H9 (cell line): ENCODE measurements at regions not wholly inside any gene's neighbourhood (a gene's known extent, or its start where the extent isn't known, plus 50 kb on each side); places are given as distances from the start of the nearest gene placed in this dataset.
A peak's percentile ranks its signal among the peaks of the same experiment; 100 is the strongest.

Source experiments
- DNase-seq: peaks from one replicate; pipeline ENCODE4 v3.0.0-alpha.2; 2017
- H2AFZ ChIP-seq: one replicate; pipeline ENCODE4 v1.6.1; 2013; ENCODE audit warnings: mild to moderate bottlenecking, low read length, control low read depth, moderate library complexity
- H2AK5ac ChIP-seq: 2 replicates; pipeline ENCODE4 v1.6.1; 2013; ENCODE audit warnings: low read length, control low read depth, mixed read lengths; ENCODE audit not compliant: insufficient read length
- H2BK120ac ChIP-seq: one replicate; pipeline ENCODE4 v1.6.1; 2013; ENCODE audit warnings: low read depth, mild to moderate bottlenecking, low read length, control low read depth, inconsistent platforms; ENCODE audit not compliant: poor library complexity, severe bottlenecking
- H2BK12ac ChIP-seq: 2 replicates; pipeline ENCODE4 v1.6.1; 2013; ENCODE audit warnings: low read length, control low read depth, mixed read lengths, low read depth; ENCODE audit not compliant: insufficient read length
- H2BK15ac ChIP-seq: 2 replicates; pipeline ENCODE4 v1.6.1; 2013; ENCODE audit warnings: low read depth, low read length, control low read depth
- H2BK20ac ChIP-seq: one replicate; pipeline ENCODE4 v1.6.1; 2013; ENCODE audit warnings: low read depth, mild to moderate bottlenecking, low read length, control low read depth, inconsistent platforms; ENCODE audit not compliant: poor library complexity, severe bottlenecking
- H2BK5ac ChIP-seq: 2 replicates; pipeline ENCODE4 v1.6.1; 2013; ENCODE audit warnings: low read length, control low read depth, mixed read lengths; ENCODE audit not compliant: insufficient read length
- H3K14ac ChIP-seq: 2 replicates; pipeline ENCODE4 v1.6.1; 2013; ENCODE audit warnings: low read length, control low read depth; ENCODE audit not compliant: insufficient read depth
- H3K18ac ChIP-seq: 2 replicates; pipeline ENCODE4 v1.6.1; 2013; ENCODE audit warnings: low read depth, mild to moderate bottlenecking, mixed read lengths, low read length, control low read depth; ENCODE audit not compliant: insufficient read length
- H3K23ac ChIP-seq: 2 replicates; pipeline ENCODE4 v1.6.1; 2013; ENCODE audit warnings: low read length, control low read depth, mixed read lengths, low read depth; ENCODE audit not compliant: insufficient read length
- H3K23me2 ChIP-seq: 2 replicates; pipeline ENCODE4 v1.6.1; 2013; ENCODE audit warnings: low read depth, mild to moderate bottlenecking, mixed read lengths, low read length, control low read depth; ENCODE audit not compliant: insufficient read length, poor library complexity, severe bottlenecking
- H3K27ac ChIP-seq: 2 replicates; pipeline ENCODE4 v1.5.1; 2013; ENCODE audit warnings: low read length, control low read depth, mixed read lengths, low read depth; ENCODE audit not compliant: insufficient read length
- H3K27me3 ChIP-seq: 2 replicates; pipeline ENCODE4 v1.6.1; 2013; ENCODE audit warnings: low read length, control low read depth, inconsistent platforms; ENCODE audit not compliant: insufficient read depth
- H3K4ac ChIP-seq: 2 replicates; pipeline ENCODE4 v1.6.1; 2013; ENCODE audit warnings: low read depth, mild to moderate bottlenecking, control low read depth, inconsistent platforms, low read length, moderate library complexity
- H3K4me1 ChIP-seq: 2 replicates; pipeline ENCODE4 v1.6.1; 2013; ENCODE audit warnings: low read length, control low read depth, inconsistent platforms; ENCODE audit not compliant: insufficient read depth
- H3K4me2 ChIP-seq: 2 replicates; pipeline ENCODE4 v1.6.1; 2013; ENCODE audit warnings: low read length, control low read depth, mixed read lengths; ENCODE audit not compliant: insufficient read length, insufficient read depth
- H3K56ac ChIP-seq: 2 replicates; pipeline ENCODE4 v1.6.1; 2013; ENCODE audit warnings: low read depth, mild to moderate bottlenecking, mixed read lengths, low read length, control low read depth; ENCODE audit not compliant: insufficient read length
- H3K79me1 ChIP-seq: 2 replicates; pipeline ENCODE4 v1.6.1; 2013; ENCODE audit warnings: low read depth, mild to moderate bottlenecking, moderate library complexity, low read length, control low read depth, inconsistent platforms; ENCODE audit not compliant: insufficient read depth, poor library complexity, severe bottlenecking
- H3K79me2 ChIP-seq: 2 replicates; pipeline ENCODE4 v1.6.1; 2013; ENCODE audit warnings: low read length, control low read depth, inconsistent platforms; ENCODE audit not compliant: insufficient read depth
- H3K9ac ChIP-seq: 2 replicates; pipeline ENCODE4 v1.6.1; 2013; ENCODE audit warnings: low read length, control low read depth, mixed read lengths; ENCODE audit not compliant: insufficient read length; ENCODE audit errors: extremely low read depth
- H3K9me3 ChIP-seq: one replicate; pipeline ENCODE4 v1.6.1; 2013; ENCODE audit warnings: low read depth, low read length, inconsistent platforms; ENCODE audit not compliant: control insufficient read depth
- H3T11ph ChIP-seq: one replicate; pipeline ENCODE4 v1.6.1; 2013; ENCODE audit warnings: mild to moderate bottlenecking, low read length, control low read depth, inconsistent platforms
- H4K20me1 ChIP-seq: one replicate; pipeline ENCODE4 v1.6.1; 2013; ENCODE audit not compliant: control insufficient read depth, insufficient read length, insufficient read depth
- H4K5ac ChIP-seq: 2 replicates; pipeline ENCODE4 v1.6.1; 2013; ENCODE audit warnings: low read depth, mild to moderate bottlenecking, mixed read lengths, low read length, control low read depth; ENCODE audit not compliant: insufficient read length
- H4K8ac ChIP-seq: replicated peaks from 2 replicates; pipeline ENCODE4 v1.6.1; 2013; ENCODE audit warnings: low read length, control low read depth, mixed read lengths, low read depth; ENCODE audit not compliant: insufficient read length
- H4K91ac ChIP-seq: 2 replicates; pipeline ENCODE4 v1.6.1; 2013; ENCODE audit warnings: low read depth, mild to moderate bottlenecking, moderate library complexity, mixed read lengths, low read length, control low read depth; ENCODE audit not compliant: insufficient read length
- H3K27ac Mint-ChIP-seq, 3 experiments: 2 replicates in 2 of 3; 3 replicates in 1 of 3; pipeline ENCODE4 v1.8.0; 2020 to 2021; ENCODE audit warnings: mixed read lengths in 3 of 3, mild to moderate bottlenecking in 1 of 3, moderate library complexity in 1 of 3
- H3K27me3 Mint-ChIP-seq: 2 replicates; pipeline ENCODE4 v1.8.0; 2021; ENCODE audit warnings: low read depth, mild to moderate bottlenecking, moderate library complexity, mixed read lengths
- H3K36me3 Mint-ChIP-seq, 3 experiments: 2 replicates in 2 of 3; 3 replicates in 1 of 3; pipeline ENCODE4 v1.8.0; 2020 to 2021; ENCODE audit warnings: low read depth in 3 of 3, mixed read lengths in 3 of 3; ENCODE audit not compliant: insufficient read depth in 1 of 3
- H3K4me1 Mint-ChIP-seq, 2 experiments: 2 replicates each; pipeline ENCODE4 v1.8.0; 2020; ENCODE audit warnings: mixed read lengths in 2 of 2
- H3K4me3 Mint-ChIP-seq, 2 experiments: 2 replicates in 1 of 2; 3 replicates in 1 of 2; pipeline ENCODE4 v1.8.0; 2020 to 2021; ENCODE audit warnings: mild to moderate bottlenecking in 2 of 2, mixed read lengths in 2 of 2, moderate library complexity in 1 of 2
- H3K9me3 Mint-ChIP-seq, 2 experiments: 2 replicates in 1 of 2; 3 replicates in 1 of 2; pipeline ENCODE4 v1.8.0; 2020; ENCODE audit warnings: mild to moderate bottlenecking in 2 of 2, mixed read lengths in 2 of 2, moderate library complexity in 1 of 2
- CTCF ChIP-seq: fragments of 200-600 bp; sonication (generic); conservative IDR thresholded peaks from 3 replicates; pipeline ENCODE4 v1.8.0; 2021; ENCODE audit warnings: antibody characterized with exemption, mild to moderate bottlenecking
- WGBS: extraction: QIAGEN DNeasy Blood & Tissue Kit; methylation state at CpG from one replicate; pipeline ENCODE4 v1.1.7; 2013; ENCODE audit warnings: missing lambda C conversion rate, low lambda C conversion rate, mixed read lengths; ENCODE audit not compliant: insufficient read length; ENCODE audit errors: extremely low coverage; 5-methylcytosine and 5-hydroxymethylcytosine counted together

- H3K4me3 Mint-ChIP-seq = no peak overlapping the region
- peaks cover 7 to 11% of the 10 kb centered on the region in 2 experiments; a peak in 4 of 5 replicates for H3K9me3 Mint-ChIP-seq
- Histone ChIP-seq H3K18ac (no peak overlapping the region), H3K79me1 (no peaks in the 10 kb centered on the region), H3K4me1 (no peaks in the 10 kb centered on the region), H2AK5ac (no peak overlapping the region), H3K56ac (no peak overlapping the region), H3K23ac (no peak overlapping the region), H3K23me2 (no peaks in the 10 kb centered on the region), H2BK12ac (no peak overlapping the region), H3K27me3 (no peaks in the 10 kb centered on the region), H4K5ac (no peak overlapping the region), H4K8ac (no peak overlapping the region), H4K91ac (no peak overlapping the region), H3K4ac (no peak overlapping the region), H3K9me3 (no peaks in the 10 kb centered on the region), H2AFZ (peak overlapping the region; percentile 16), H2BK20ac (no peak overlapping the region), H2BK5ac (no peak overlapping the region), H3K27ac (no peak overlapping the region), H3K79me2 (no peaks in the 10 kb centered on the region), H3K9ac (no peak overlapping the region), H2BK15ac (no peak overlapping the region), H4K20me1 (no peaks in the 10 kb centered on the region), H2BK120ac (no peak overlapping the region), H3T11ph (no peak overlapping the region), H3K4me2 (no peak overlapping the region), H3K14ac (no peak overlapping the region)
- peaks cover 0 to 5% (median 0%) of the 10 kb centered on the region in 3 experiments; a peak in 1 of 7 replicates for H3K36me3 Mint-ChIP-seq
- no peak for DNase-seq
- no peaks in the 10 kb centered on the region for H3K4me1 Mint-ChIP-seq
- TF ChIP-seq CTCF = no peak
- H3K27me3 Mint-ChIP-seq = no peaks in the 10 kb centered on the region
- no peak overlapping the region for H3K27ac Mint-ChIP-seq
- no CpG with 5 or more reads among the region's 9 CpGs for WGBS
These were observed 754.1 kb downstream of the IPMK start for GRCh38 chr10:57513637-57514036.
